Epithelial cell of prostate (primary cell): ENCODE measurements at regions not wholly inside any gene's neighbourhood (a gene's known extent, or its start where the extent isn't known, plus 50 kb on each side); places are given as distances from the start of the nearest gene placed in this dataset.

ENCODE experiments used
- DNase-seq: peaks from one replicate; pipeline ENCODE4 v3.0.0-alpha.2; 2011; ENCODE audit warnings: low read depth, low spot score
- H3K27ac ChIP-seq: fragments of 450-650 bp; 2 replicates; pipeline ENCODE4 v1.5.1; 2017; ENCODE audit warnings: mild to moderate bottlenecking

DNA sequence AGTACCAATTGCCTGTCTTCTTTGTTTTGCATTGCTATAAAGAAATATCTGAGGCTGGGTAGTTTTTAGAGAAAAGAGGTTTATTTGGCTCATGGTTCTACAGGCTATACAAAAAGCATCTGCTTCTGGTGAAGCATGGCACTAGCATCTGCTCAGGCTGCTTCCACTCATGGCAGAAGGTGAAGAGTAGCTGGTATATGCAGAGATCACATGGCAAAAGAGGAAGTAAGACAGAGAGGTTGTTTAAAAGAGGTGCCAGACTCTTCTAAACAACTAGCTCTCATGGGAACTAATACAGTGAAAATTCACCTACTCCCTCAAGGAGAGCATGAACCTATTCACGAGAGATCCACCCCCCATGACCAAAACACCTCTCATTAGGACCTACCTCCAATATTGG is 56.7 kb upstream of the GUCA2B start:
- DNase-seq: no peak

DNA sequence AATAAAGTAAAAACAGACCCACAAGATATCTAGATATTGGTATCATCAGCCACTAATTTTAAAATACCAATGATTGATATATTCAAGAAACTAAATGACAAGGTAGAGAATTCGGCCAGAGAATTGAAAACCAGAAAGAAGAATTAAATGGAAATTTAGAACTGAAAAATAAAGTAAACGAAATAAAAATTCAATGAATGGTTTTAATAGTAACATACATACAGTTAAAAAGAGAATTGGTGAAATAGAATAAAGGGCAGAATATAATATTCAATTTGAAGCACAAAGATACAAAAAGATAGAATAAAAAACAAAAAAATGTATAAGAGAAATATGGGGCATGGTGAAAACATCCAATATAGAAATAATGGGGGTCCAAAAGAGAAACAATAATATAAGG is 64.0 kb upstream of the GUCA2B start:
- no peak overlapping the region for H3K27ac ChIP-seq
- no peak for DNase-seq

More for the DNA sequence above, 56.7 kb upstream of the GUCA2B start:
- no peak overlapping the region for H3K27ac ChIP-seq

GRCh38 chr1:42086146-42086545 is 67.1 kb upstream of the GUCA2B start:
- no peak for DNase-seq
- H3K27ac ChIP-seq: no peak overlapping the region

GRCh38 chr1:42085596-42085995 is 67.6 kb upstream of the GUCA2B start:
- DNase-seq: no peak
- no peak overlapping the region for H3K27ac ChIP-seq

DNA sequence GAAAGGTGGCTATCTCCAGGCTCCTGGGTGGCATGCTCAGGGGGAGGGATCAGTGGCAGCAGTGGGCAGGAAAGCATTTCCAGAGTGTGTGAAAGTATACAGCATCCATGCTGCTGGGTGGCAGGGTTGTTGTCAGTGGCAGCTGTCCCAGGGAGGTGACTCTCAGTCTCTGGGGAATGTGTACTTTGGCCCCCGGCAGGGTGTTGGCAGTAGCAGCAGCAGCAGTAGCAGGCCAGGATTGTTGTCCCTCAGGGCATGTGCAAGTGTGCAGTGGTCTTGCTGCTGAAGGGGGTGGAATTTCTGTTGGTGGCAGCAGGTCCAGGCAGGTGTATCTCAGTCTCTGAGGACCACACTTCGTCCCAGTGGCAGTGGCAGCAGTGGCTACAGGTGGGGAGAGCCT is 71.7 kb upstream of the GUCA2B start:
- H3K27ac ChIP-seq: no peak overlapping the region
- DNase-seq: no peak

DNA sequence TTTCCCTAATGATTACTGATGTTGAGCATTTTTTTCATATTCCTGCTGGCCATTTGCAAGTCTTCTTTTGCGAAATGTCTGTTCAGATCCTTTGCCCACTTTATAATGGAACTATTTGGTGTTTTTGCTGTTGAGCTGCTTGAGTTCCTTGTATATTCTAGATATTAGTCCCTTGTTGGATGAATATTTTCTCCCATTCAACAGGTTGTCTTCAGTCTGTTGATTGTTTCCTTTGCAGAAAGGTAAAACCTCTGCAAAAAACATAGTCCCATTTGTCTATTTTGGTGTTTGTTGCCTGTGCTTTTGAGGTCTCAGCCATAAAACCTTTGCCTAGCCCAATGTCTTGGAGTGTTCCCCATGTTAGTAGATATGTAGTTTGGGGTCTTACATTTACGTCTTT is 78.0 kb upstream of the GUCA2B start:
- no peak for DNase-seq

DNA sequence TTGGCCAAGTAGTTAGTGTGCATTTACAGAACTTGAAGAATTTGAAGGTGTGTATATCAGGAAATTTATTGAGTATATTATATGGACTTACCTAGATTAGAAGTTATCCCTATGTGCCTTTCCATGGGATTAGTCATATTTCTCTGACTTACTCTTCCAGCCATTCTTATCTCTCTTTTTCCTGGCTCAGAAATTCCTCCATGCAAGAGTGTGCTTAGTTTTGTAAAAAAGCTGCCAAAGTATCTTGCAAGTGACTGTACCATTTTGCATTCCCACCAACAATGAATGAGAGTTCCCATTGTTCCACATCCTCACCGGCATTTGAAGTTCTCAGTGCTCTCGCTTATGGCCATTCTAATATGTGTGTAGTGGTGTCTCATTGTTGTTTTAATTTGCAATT is 82.2 kb upstream of the GUCA2B start:
- no peak overlapping the region for H3K27ac ChIP-seq
- DNase-seq: no peak

More for the DNA sequence above, 78.0 kb upstream of the GUCA2B start:
- no peak overlapping the region for H3K27ac ChIP-seq

GRCh38 chr1:42057800-42058199 is 95.4 kb upstream of the GUCA2B start:
- H3K27ac ChIP-seq: no peak overlapping the region
- DNase-seq: no peak

- no peak overlapping the region for H3K27ac ChIP-seq
- DNase-seq: no peak
Observed at GRCh38 chr1:42056460-42056859, 96.8 kb upstream of the GUCA2B start.

DNA sequence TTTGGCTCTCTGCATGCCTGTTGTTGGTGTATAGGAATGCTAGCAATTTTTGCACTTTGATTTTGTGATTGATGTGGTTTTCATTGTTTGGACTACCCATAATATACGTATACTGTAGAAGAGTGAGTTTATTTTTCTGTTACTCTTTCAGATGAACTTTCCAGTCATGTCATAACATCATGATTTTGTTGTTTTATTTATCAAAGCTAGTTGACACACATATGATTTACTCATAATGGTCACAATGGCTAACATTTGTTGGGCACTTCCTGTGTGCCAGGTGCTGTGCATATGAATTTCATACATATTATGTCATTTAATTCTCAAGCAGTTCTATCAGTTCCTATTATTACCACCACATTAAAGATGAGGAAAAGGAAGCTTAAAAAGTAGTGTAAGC is 98.1 kb upstream of the GUCA2B start:
- DNase-seq: no peak
- H3K27ac ChIP-seq: no peak overlapping the region

GRCh38 chr1:42052072-42052699 is 101.0 kb upstream of the GUCA2B start:
- no peak for DNase-seq
- H3K27ac ChIP-seq: no peak overlapping the region

- H3K27ac ChIP-seq: no peak overlapping the region
- DNase-seq: no peak
Observed at GRCh38 chr1:42047508-42047880, 105.7 kb upstream of the GUCA2B start.

- DNase-seq: no peak
Observed at GRCh38 chr1:42046761-42047507, 106.3 kb upstream of the GUCA2B start.

GRCh38 chr1:42044346-42044745 is 108.9 kb upstream of the GUCA2B start:
- no peak for DNase-seq
- no peak overlapping the region for H3K27ac ChIP-seq

More at GRCh38 chr1:42046761-42047507, 106.3 kb upstream of the GUCA2B start:
- H3K27ac ChIP-seq: no peak overlapping the region

GRCh38 chr1:42043811-42044210 is 109.4 kb upstream of the GUCA2B start:
- DNase-seq: no peak
- no peak overlapping the region for H3K27ac ChIP-seq

DNA sequence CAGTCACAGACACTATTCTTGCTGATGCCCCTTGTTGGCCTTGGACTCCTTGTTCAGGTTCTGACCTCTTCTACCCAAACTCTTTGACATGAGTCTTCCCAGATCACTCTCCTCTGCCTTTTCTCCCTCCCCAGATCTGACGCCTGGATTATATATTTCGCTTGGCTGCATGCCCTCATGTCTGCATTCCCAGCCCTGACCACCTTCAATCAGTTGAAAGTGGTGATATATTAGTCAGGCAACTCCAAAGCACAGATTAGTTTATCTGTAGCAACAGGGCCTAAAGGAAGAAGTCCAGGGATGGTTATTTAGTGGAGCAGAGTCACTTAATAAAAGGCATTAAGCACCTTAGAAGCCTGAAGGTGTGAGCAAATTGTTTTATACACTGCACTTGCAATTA is 110.0 kb upstream of the GUCA2B start:
- no peak overlapping the region for H3K27ac ChIP-seq
- no peak for DNase-seq

DNA sequence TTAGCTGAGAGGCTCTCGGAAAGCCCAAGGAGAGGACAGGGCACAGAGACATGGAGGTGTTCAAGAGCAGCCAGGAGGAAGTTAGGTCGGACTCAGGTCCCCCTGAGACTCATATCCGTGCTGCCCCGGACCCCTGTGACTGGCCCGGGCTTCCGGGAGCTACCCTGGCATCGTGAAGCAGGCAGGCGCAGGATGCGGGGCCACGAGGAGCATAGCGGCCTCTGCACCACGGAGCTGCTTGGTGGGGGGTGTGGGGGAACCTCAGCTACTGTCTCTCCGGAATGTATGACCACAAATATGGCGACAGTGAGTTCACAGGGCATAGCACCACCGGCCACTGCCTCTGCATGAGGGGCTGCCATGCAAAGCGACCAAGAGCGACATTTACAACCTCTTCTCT is 112.2 kb upstream of the GUCA2B start:
- H3K27ac ChIP-seq: no peak overlapping the region
- DNase-seq: no peak

DNA sequence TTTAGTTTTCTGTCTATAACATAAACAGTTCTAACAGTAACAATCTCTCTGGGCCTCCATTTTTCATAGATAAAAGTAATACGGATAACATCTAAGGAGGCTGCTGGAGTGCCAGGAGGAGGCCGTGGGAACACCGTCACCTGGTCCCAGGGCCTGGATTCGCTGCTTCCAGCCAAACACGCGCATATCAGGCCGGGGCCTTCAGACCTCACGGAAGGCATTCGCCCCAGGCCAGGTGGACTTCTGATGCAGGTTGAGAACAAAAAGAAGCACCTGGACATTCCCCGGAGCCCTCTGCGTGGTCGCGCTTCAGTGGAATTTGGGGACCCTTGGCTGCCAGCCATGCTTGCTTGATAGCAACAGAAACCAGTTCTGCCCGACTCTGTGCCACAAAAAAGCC is 113.1 kb upstream of the GUCA2B start:
- H3K27ac ChIP-seq: no peak overlapping the region
- no peak for DNase-seq

DNA sequence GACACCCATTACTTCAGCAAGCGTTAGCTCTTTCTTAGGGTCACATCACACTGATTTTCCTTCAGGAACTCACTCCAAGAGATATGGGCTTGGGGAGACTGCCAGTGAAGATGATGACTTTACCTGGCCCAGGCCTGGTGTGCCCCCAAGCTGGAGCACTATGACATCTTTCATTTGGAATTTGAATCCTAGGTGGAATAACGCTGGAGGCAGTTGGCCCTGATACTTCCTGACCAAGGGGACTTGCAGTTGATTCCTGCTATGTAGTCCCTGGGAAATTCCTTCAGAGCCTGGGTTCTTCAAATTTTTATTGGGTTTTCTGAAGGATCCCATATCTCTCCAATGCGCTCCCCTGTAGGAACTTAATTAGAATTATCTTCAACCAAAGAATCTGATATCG is 114.9 kb upstream of the GUCA2B start:
- no peak overlapping the region for H3K27ac ChIP-seq
- no peak for DNase-seq

DNA sequence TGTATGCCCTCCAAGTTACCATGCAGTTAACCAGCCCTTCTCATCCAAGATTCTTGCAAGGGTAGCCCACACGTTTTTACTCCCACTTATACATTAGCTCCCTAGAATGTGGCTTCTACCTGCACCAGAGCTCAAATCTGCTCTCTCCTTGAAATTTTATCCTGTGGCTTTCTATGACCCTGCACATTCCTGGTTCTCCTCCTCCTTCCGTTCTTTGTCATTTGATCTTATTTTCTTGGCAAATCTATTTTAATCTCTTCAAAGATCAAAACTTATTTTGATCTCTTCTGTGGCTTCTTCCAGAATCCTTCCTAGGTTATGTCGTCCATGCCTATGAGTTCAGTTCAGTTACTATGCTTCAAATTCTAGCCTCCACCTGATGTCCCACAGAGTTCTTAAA is 115.6 kb upstream of the GUCA2B start:
- no peak overlapping the region for H3K27ac ChIP-seq
- DNase-seq: no peak

DNA sequence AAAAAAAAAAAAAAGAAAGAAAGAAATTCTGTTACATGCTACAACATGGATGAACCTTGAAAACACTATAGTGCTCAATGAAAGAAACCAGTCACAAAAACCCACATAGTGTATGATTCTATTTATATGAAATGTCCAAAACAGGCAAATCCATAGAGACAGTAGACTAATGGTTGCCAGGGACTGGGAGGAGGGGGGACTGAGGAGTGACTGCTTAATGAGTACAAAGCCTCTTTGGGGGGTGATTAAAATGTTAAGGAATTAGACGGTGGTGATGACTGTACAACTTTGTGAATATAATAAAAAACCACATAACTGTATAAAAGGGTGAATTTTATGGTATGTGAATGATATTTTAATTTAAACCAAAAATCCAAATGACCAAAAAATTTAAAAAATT is 116.0 kb upstream of the GUCA2B start:
- H3K27ac ChIP-seq: no peak overlapping the region
- DNase-seq: no peak
